IMR-90 (cell line): ENCODE measurements at regions not wholly inside any gene's neighbourhood (a gene's known extent, or its start where the extent isn't known, plus 50 kb on each side); places are given as distances from the start of the nearest gene placed in this dataset.

Source experiments
- ATAC-seq: fragments of 200-7000 bp; cut with Tn5 transposase; 2 replicates; pipeline ENCODE4 v1.9.1; 2020; ENCODE audit warnings: low read depth, mild to moderate bottlenecking, moderate library complexity
- BruUV-seq: library from RNA; stranded (reverse); fragments of 400-500 nt; replicated peaks from 2 replicates; lab custom pipeline; 2021; lab: Mats Ljungman, UMichigan
- CTCF ChIA-PET: fragments of 300-600 bp; formaldehyde crosslinking; extraction: SDS; loops from one replicate; lab custom pipeline; 2021; ENCODE audit warnings: antibody characterized with exemption; lab: Yijun Ruan, JAX
- POLR2A ChIA-PET: fragments of 300-600 bp; sonication (Branson Sonifier 250); formaldehyde crosslinking; loops from one replicate; lab custom pipeline; 2022; ENCODE audit warnings: antibody characterized with exemption; ENCODE audit not compliant: unreplicated experiment; lab: Charles Lee
- DNase-seq: peaks from one replicate; pipeline ENCODE4 v3.0.0; 2013
- H2AFZ ChIP-seq: replicated peaks from 2 replicates; pipeline ENCODE3; 2013; ENCODE audit warnings: low read length, mild to moderate bottlenecking; ENCODE audit not compliant: poor library complexity
- H2AK5ac ChIP-seq: 2 replicates; pipeline ENCODE4 v1.6.1; 2013; ENCODE audit warnings: low read depth, low read length, inconsistent platforms
- H2AK9ac ChIP-seq: replicated peaks from 2 replicates; pipeline ENCODE3; 2013; ENCODE audit warnings: mild to moderate bottlenecking, low read depth, low read length, moderate library complexity; ENCODE audit not compliant: poor library complexity
- H2BK120ac ChIP-seq: 2 replicates; pipeline ENCODE4 v1.6.1; 2013; ENCODE audit warnings: low read depth, low read length, inconsistent platforms
- H2BK15ac ChIP-seq: 3 replicates; pipeline ENCODE4 v1.6.1; 2013; ENCODE audit warnings: low read depth, low read length, inconsistent platforms
- H2BK20ac ChIP-seq: 2 replicates; pipeline ENCODE4 v1.6.1; 2013; ENCODE audit warnings: low read depth, mild to moderate bottlenecking, inconsistent platforms, low read length, moderate library complexity
- H2BK5ac ChIP-seq: 2 replicates; pipeline ENCODE4 v1.6.1; 2013; ENCODE audit warnings: mild to moderate bottlenecking, low read depth, low read length, inconsistent platforms; ENCODE audit not compliant: poor library complexity, severe bottlenecking
- H3K14ac ChIP-seq: replicated peaks from 2 replicates; pipeline ENCODE4 v1.6.1; 2013; ENCODE audit warnings: low read depth, low read length, inconsistent platforms
- H3K18ac ChIP-seq: 2 replicates; pipeline ENCODE4 v1.6.1; 2013; ENCODE audit warnings: low read depth, low read length, control low read depth
- H3K23ac ChIP-seq: 2 replicates; pipeline ENCODE4 v1.6.1; 2013; ENCODE audit warnings: low read depth, low read length, inconsistent platforms
- H3K27ac ChIP-seq: 2 replicates; pipeline ENCODE4 v1.5.1; 2013; ENCODE audit warnings: mild to moderate bottlenecking, control low read depth, low read length; ENCODE audit not compliant: insufficient read depth
- H3K27me3 ChIP-seq: 2 replicates; pipeline ENCODE4 v1.6.1; 2013; ENCODE audit warnings: low read length; ENCODE audit not compliant: control insufficient read depth, insufficient read depth
- H3K36me3 ChIP-seq: 2 replicates; pipeline ENCODE4 v1.6.1; 2013; ENCODE audit warnings: low read length, mixed read lengths; ENCODE audit not compliant: control insufficient read depth, insufficient read depth
- H3K4ac ChIP-seq: 2 replicates; pipeline ENCODE4 v1.6.1; 2013; ENCODE audit warnings: low read depth, low read length, inconsistent platforms
- H3K4me1 ChIP-seq: 2 replicates; pipeline ENCODE4 v1.6.1; 2013; ENCODE audit warnings: low read length, mixed read lengths; ENCODE audit not compliant: control insufficient read depth, insufficient read depth
- H3K4me2 ChIP-seq: 2 replicates; pipeline ENCODE4 v1.6.1; 2013; ENCODE audit warnings: low read depth, mild to moderate bottlenecking, control low read depth, low read length, moderate library complexity
- H3K4me3 ChIP-seq: 2 replicates; pipeline ENCODE4 v1.5.1; 2013; ENCODE audit warnings: low read depth, mild to moderate bottlenecking, control low read depth, low read length, moderate library complexity; ENCODE audit not compliant: insufficient read depth
- H3K56ac ChIP-seq: 2 replicates; pipeline ENCODE4 v1.6.1; 2013; ENCODE audit warnings: low read length, inconsistent platforms; ENCODE audit not compliant: insufficient read depth; ENCODE audit errors: extremely low read depth
- H3K79me1 ChIP-seq, 2 experiments: 2 replicates each; pipeline ENCODE4 v1.6.1; 2013; ENCODE audit warnings: low read length in 2 of 2, inconsistent platforms in 1 of 2, low read depth in 1 of 2
- H3K9ac ChIP-seq: 2 replicates; pipeline ENCODE4 v1.6.1; 2013; ENCODE audit warnings: low read depth, low read length, control low read depth
- H3K9me1 ChIP-seq: 2 replicates; pipeline ENCODE4 v1.6.1; 2013; ENCODE audit warnings: low read length, inconsistent platforms; ENCODE audit not compliant: insufficient read depth
- H3K9me3 ChIP-seq: 2 replicates; pipeline ENCODE4 v1.6.1; 2013; ENCODE audit warnings: low read length; ENCODE audit not compliant: control insufficient read depth, insufficient read depth
- H4K20me1 ChIP-seq: 2 replicates; pipeline ENCODE4 v1.6.1; 2013; ENCODE audit warnings: low read length, inconsistent platforms; ENCODE audit not compliant: insufficient read depth
- H4K5ac ChIP-seq: 2 replicates; pipeline ENCODE4 v1.6.1; 2013; ENCODE audit warnings: mild to moderate bottlenecking, low read depth, low read length, control low read depth
- H4K8ac ChIP-seq, 2 experiments: 2 replicates each; pipeline ENCODE4 v1.6.1; 2013; ENCODE audit warnings: low read depth in 2 of 2, low read length in 2 of 2, control low read depth in 1 of 2, inconsistent platforms in 1 of 2
- H4K91ac ChIP-seq: 2 replicates; pipeline ENCODE4 v1.6.1; 2013; ENCODE audit warnings: low read depth, low read length, inconsistent platforms; ENCODE audit not compliant: insufficient read depth
- BHLHE40 ChIP-seq: fragments of 150-350 bp; IDR thresholded peaks from 2 replicates; pipeline ENCODE4 v1.6.1; 2016; ENCODE audit warnings: mild to moderate bottlenecking, low read depth, low read length
- CHD1 ChIP-seq: IDR thresholded peaks from 2 replicates; pipeline ENCODE4 v1.6.1; 2012; ENCODE audit warnings: low read depth, low read length, improper control_type of control experiment
- FOS ChIP-seq: fragments of 150-350 bp; IDR thresholded peaks from 2 replicates; pipeline ENCODE4 v1.6.1; 2016; ENCODE audit warnings: low read depth, low read length
- MAFK ChIP-seq: IDR thresholded peaks from 2 replicates; pipeline ENCODE4 v1.6.1; 2012; ENCODE audit warnings: low read depth, low read length, improper control_type of control experiment
- RAD21 ChIP-seq: IDR thresholded peaks from 2 replicates; pipeline ENCODE4 v1.6.1; 2012; ENCODE audit warnings: low read length, improper control_type of control experiment
- RFX5 ChIP-seq: IDR thresholded peaks from 2 replicates; pipeline ENCODE4 v1.8.0; 2012; ENCODE audit warnings: low read depth, mild to moderate bottlenecking, low read length, moderate library complexity
- SMC3 ChIP-seq: fragments of 150-350 bp; IDR thresholded peaks from 2 replicates; pipeline ENCODE4 v1.6.1; 2016; ENCODE audit warnings: low read depth, mild to moderate bottlenecking, antibody characterized with exemption, low read length, moderate library complexity
- WGBS, 2 experiments: methylation state at CpG; one replicate each; pipeline versions ENCODE4 v1.1.5 to v1.1.7; 2013; ENCODE audit warnings: missing lambda C conversion rate in 2 of 2; ENCODE audit not compliant: insufficient read length in 1 of 2; ENCODE audit errors: extremely low coverage in 2 of 2; 5-methylcytosine and 5-hydroxymethylcytosine counted together
- dilution Hi-C: fragments of 300-500 bp; cut with HindIII; formaldehyde crosslinking; loops from one replicate; pipeline ENCODE4 v1.14.3; 2018; ENCODE audit warnings: low sequenced_read_pairs; ENCODE audit not compliant: unreplicated experiment
- in situ Hi-C: fragments of 300-500 bp; cut with MboI; formaldehyde crosslinking; loops from 3 replicates; pipeline ENCODE4 v1.14.3; 2019; ENCODE audit warnings: low sequenced_read_pairs, inconsistent platforms, mixed read lengths
- intact Hi-C: fragments of 100-400 bp; cut with micrococcal nuclease; formaldehyde crosslinking; loops from 2 replicates; pipeline ENCODE4 v1.10.0; 2022
- TF ChIP-seq, protein P1 (sequence below): fragments of 150-350 bp; IDR thresholded peaks from 2 replicates; pipeline ENCODE4 v1.6.1; 2016; ENCODE audit warnings: low read depth, mild to moderate bottlenecking, low read length, moderate library complexity, borderline replicate concordance
- TF ChIP-seq, protein P2 (sequence below): fragments of 150-350 bp; IDR thresholded peaks from 2 replicates; pipeline ENCODE4 v1.6.1; 2017; ENCODE audit warnings: mild to moderate bottlenecking, antibody characterized with exemption, low read length, low read depth

DNA sequence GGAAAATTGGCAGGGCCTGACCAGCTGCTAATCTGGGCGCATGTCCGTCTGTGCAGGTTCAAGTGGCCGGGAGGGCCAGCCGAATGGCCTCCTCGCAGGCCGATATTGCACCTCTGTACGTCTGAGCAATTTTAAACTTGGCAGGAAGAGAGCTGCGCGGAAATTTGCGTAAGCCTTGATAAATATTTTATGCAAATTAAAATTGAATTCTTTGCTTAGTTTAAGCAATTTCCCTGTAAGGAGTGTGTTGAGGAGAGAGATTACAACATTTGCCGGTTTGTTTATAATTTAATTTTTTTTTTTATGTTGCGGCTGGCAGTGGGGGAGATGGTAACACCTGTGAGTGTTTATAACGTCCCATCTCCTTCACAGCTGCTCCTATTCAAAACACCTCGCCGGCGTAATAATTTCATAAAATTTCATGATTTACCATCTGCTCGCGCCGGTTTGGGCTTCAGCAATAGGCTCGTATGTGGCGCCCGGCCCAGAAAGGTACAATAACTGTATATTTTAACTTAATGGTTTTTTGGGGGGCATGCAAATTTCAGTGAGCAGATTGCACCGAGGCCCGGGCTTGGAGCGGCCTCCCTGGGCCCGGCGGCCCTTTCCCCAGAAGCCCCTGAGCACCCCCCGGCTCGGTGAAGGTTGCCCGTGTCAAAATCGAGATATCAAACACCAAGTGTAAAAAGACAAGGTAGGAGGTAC, 269.4 kb upstream of the MVB12B start:
- no peaks in the 10 kb centered on the region for H4K20me1 ChIP-seq
- H3K27ac ChIP-seq: no peak overlapping the region
- no peak for TF ChIP-seq RAD21
- TF ChIP-seq RFX5: no peak
- TF ChIP-seq, protein P1, sequence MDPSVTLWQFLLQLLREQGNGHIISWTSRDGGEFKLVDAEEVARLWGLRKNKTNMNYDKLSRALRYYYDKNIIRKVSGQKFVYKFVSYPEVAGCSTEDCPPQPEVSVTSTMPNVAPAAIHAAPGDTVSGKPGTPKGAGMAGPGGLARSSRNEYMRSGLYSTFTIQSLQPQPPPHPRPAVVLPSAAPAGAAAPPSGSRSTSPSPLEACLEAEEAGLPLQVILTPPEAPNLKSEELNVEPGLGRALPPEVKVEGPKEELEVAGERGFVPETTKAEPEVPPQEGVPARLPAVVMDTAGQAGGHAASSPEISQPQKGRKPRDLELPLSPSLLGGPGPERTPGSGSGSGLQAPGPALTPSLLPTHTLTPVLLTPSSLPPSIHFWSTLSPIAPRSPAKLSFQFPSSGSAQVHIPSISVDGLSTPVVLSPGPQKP: no peak
- TF ChIP-seq FOS: no peak
- no peak for TF ChIP-seq BHLHE40
- no peak for TF ChIP-seq MAFK
- TF ChIP-seq SMC3: no peak
- TF ChIP-seq, protein P2, sequence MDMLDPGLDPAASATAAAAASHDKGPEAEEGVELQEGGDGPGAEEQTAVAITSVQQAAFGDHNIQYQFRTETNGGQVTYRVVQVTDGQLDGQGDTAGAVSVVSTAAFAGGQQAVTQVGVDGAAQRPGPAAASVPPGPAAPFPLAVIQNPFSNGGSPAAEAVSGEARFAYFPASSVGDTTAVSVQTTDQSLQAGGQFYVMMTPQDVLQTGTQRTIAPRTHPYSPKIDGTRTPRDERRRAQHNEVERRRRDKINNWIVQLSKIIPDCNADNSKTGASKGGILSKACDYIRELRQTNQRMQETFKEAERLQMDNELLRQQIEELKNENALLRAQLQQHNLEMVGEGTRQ: no peak
- TF ChIP-seq CHD1: no peak
- H3K79me1 ChIP-seq: no peaks in the 10 kb centered on the region
- H3K9ac ChIP-seq: no peak overlapping the region
- H2BK15ac ChIP-seq: no peak overlapping the region
- H3K4ac ChIP-seq: no peak overlapping the region
- H3K4me1 ChIP-seq: no peaks in the 10 kb centered on the region; the same call in 1 of the 2 replicates
- H3K56ac ChIP-seq: no peak overlapping the region
- H3K18ac ChIP-seq: no peak overlapping the region
- no peaks in the 10 kb centered on the region for H3K36me3 ChIP-seq
- no peak; the same call in none of the 2 replicates for ATAC-seq
- H2AFZ ChIP-seq: no peak overlapping the region
- no peak overlapping the region for H2BK20ac ChIP-seq
- intact Hi-C loops (loop anchor here (10.0 kb wide), 1 partner anchor 312 kb away; the partner anchor contains the start of gene PBX3), dilution Hi-C loops (no loop called here), in situ Hi-C loops (no loop called here)
- 11% methylated on average over 8 of the region's 31 CpGs; no CpG with 5 or more reads in 1 of the 2 experiments for WGBS, 2 experiments
- no peak overlapping the region for H2AK9ac ChIP-seq
- H2AK5ac ChIP-seq: no peak overlapping the region
- H2BK5ac ChIP-seq: no peak overlapping the region
- H3K4me3 ChIP-seq: no peak overlapping the region
- POLR2A ChIA-PET: no interaction called here
- H3K9me1 ChIP-seq: peaks cover 3% of the 10 kb centered on the region; the same call in 1 of the 2 replicates
- no peak overlapping the region for H4K8ac ChIP-seq
- no peak overlapping the region for H2BK120ac ChIP-seq
- H4K91ac ChIP-seq: no peak overlapping the region
- peaks cover 74% of the 10 kb centered on the region for H3K27me3 ChIP-seq
- H3K23ac ChIP-seq: no peak overlapping the region
- H3K4me2 ChIP-seq: peak overlapping the region; percentile 48; the same call in 1 of the 2 replicates
- H4K5ac ChIP-seq: no peak overlapping the region
- CTCF ChIA-PET: interaction anchor here (0.6 kb wide), 1 partner anchor 41 kb away, joined by 5 read pairs; no protein-coding TSS in a partner anchor
- no TSS peak for BruUV-seq
- DNase-seq: no peak
- H3K14ac ChIP-seq: no peak overlapping the region
- no peaks in the 10 kb centered on the region for H3K9me3 ChIP-seq
